ENCODE measurements at regions not wholly inside any gene's neighbourhood (a gene's known extent, or its start where the extent isn't known, plus 50 kb on each side); places are given as distances from the start of the nearest gene placed in this dataset.

DNA sequence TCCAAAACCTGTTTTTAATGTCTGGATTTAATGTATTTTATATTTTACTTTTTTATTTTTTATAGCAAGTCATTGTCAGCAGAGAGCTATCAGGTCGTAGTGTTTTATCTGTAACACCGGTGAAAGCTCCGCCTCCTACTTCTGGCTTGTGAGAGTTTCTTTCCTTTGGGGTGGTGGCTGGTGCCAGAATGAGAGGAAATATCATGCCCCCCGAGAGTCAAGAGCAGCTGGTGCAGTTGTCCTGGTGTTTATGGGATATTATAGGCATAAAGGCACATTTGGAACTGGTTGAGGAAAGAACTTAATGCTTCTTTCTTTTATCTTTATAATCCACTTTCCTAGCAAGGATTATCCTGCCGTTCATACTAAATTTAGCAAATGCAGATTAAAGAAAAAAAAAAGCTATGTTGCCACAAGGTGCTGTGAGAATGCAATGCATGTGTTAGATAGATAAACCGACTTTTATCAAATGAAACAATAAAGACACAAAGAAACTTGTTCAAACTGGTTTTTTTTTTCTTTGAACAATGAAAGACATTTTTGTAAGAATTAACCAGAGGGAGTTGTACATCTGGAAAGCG is 260.1 kb upstream of the PLSCR5 start:
- no peak overlapping the region for H3K4me3 Mint-ChIP-seq
- no peak overlapping the region for H3K27ac Mint-ChIP-seq

DNA sequence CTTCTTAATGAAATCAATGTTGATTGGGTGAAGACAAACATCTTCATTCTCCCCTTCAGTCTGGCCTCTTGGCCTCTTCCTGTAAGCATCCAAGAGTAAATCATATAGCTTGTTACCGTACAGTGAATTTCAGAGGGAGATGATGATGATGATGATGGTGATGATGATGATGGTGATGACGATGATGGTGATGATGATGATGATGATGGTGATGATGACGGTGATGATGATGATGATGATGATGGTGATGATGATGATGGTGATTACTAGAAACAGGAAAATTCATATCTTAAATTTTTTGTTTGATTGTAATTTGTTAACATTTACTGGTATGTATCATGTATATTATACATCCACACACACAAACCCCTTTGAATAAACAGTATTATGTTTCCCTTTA is 256.1 kb upstream of the PLSCR5 start:
- H3K27ac Mint-ChIP-seq = no peak overlapping the region

More for the DNA sequence above, 260.1 kb upstream of the PLSCR5 start:
- TF ChIP-seq, protein P1, sequence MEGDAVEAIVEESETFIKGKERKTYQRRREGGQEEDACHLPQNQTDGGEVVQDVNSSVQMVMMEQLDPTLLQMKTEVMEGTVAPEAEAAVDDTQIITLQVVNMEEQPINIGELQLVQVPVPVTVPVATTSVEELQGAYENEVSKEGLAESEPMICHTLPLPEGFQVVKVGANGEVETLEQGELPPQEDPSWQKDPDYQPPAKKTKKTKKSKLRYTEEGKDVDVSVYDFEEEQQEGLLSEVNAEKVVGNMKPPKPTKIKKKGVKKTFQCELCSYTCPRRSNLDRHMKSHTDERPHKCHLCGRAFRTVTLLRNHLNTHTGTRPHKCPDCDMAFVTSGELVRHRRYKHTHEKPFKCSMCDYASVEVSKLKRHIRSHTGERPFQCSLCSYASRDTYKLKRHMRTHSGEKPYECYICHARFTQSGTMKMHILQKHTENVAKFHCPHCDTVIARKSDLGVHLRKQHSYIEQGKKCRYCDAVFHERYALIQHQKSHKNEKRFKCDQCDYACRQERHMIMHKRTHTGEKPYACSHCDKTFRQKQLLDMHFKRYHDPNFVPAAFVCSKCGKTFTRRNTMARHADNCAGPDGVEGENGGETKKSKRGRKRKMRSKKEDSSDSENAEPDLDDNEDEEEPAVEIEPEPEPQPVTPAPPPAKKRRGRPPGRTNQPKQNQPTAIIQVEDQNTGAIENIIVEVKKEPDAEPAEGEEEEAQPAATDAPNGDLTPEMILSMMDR (IDR thresholded peaks at IDR 0.05) = no peak
- no peaks in the 10 kb centered on the region for H3K4me1 Mint-ChIP-seq
- H3K9me3 Mint-ChIP-seq = no peaks in the 10 kb centered on the region
- no peaks in the 10 kb centered on the region for H3K27me3 Mint-ChIP-seq (ENCODE audit: low read depth, poor library complexity)
- DNase-seq = no peak
- H3K36me3 Mint-ChIP-seq (ENCODE audit: low read depth) = no peaks in the 10 kb centered on the region

DNA sequence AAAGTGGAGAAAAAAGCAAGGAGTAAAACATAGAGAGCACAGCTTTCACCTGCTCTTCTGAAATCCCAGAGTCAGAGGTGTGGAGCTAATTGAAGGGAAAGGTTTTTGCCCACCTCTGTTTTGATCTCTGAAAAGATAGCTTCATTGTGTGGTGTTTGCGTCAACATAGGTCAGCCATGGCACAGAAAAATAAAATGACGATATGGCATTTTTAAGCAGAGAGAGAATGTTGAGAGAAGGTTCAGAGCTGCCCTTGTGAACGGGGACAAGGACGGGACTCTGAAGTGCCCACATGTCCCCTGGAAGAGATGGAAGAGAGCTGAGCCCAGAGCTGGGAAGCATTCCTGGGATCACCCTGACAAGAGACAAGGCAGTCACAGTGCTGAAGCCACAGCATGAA is 249.4 kb upstream of the PLSCR5 start:
- TF ChIP-seq, protein P1 (IDR thresholded peaks at IDR 0.05) = no peak
- no peaks in the 10 kb centered on the region for H3K36me3 Mint-ChIP-seq (ENCODE audit: low read depth)
- peaks cover 2% of the 10 kb centered on the region for H3K27me3 Mint-ChIP-seq (ENCODE audit: low read depth, poor library complexity)
- H3K4me3 Mint-ChIP-seq = no peak overlapping the region
- no peak for DNase-seq
- no peak overlapping the region for H3K27ac Mint-ChIP-seq
- H3K9me3 Mint-ChIP-seq = no peaks in the 10 kb centered on the region
- H3K4me1 Mint-ChIP-seq = no peaks in the 10 kb centered on the region

More for the DNA sequence above, 256.1 kb upstream of the PLSCR5 start:
- H3K4me3 Mint-ChIP-seq = no peak overlapping the region
- DNase-seq = no peak
- no peaks in the 10 kb centered on the region for H3K4me1 Mint-ChIP-seq
- H3K36me3 Mint-ChIP-seq (ENCODE audit: low read depth) = no peaks in the 10 kb centered on the region
- H3K9me3 Mint-ChIP-seq = no peaks in the 10 kb centered on the region
- TF ChIP-seq, protein P1 (IDR thresholded peaks at IDR 0.05) = no peak
- H3K27me3 Mint-ChIP-seq (ENCODE audit: low read depth, poor library complexity) = no peaks in the 10 kb centered on the region

DNA sequence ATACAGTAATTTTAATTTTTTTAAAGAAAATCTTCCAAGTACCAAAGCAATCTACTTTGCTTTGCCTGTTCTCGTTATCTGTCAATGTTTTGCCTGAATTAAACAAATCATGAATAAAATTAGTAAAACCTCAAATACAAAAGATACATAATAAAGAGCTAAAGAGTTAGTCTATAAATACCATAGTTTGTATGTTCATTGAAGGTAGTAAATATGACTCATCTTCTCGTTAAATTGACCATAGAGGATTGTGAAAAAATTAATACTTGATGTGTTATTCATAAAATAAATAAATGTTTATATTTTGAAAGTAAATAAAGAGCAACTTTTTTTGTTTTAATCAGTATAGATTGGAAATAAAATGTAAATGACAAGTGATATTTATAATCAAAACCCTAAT is 246.5 kb upstream of the PLSCR5 start:
- H3K27me3 Mint-ChIP-seq (ENCODE audit: low read depth, poor library complexity) = peaks cover 2% of the 10 kb centered on the region
- no peaks in the 10 kb centered on the region for H3K4me1 Mint-ChIP-seq
- TF ChIP-seq, protein P1 (IDR thresholded peaks at IDR 0.05) = no peak
- DNase-seq = no peak
- H3K4me3 Mint-ChIP-seq = no peak overlapping the region
- no peak overlapping the region for H3K27ac Mint-ChIP-seq
- H3K36me3 Mint-ChIP-seq (ENCODE audit: low read depth) = no peaks in the 10 kb centered on the region
- no peaks in the 10 kb centered on the region for H3K9me3 Mint-ChIP-seq

DNA sequence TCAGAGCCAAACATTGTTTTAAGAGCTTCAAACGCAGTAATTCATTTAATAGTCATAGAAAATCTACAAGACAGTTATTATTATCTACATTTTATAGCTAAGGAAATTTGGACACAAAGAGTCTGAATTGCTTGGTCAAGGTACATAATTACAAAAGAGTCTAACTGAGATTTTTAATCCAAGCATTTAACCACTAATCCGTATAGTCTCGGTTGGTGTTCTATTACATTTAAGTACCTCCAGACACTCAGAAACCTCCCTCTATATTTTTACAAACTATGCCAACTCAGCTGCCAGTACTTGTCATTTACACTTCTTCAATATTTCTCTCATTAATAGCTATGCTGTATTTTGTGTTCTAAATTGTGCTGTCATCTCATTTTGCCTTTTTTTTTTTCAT is 240.2 kb upstream of the PLSCR5 start:
- H3K36me3 Mint-ChIP-seq (ENCODE audit: low read depth) = no peaks in the 10 kb centered on the region
- no peaks in the 10 kb centered on the region for H3K9me3 Mint-ChIP-seq
- no peak for DNase-seq
- H3K4me3 Mint-ChIP-seq = no peak overlapping the region
- peaks cover 6% of the 10 kb centered on the region for H3K4me1 Mint-ChIP-seq
- TF ChIP-seq, protein P1 (IDR thresholded peaks at IDR 0.05) = no peak
- no peak overlapping the region for H3K27ac Mint-ChIP-seq
- H3K27me3 Mint-ChIP-seq (ENCODE audit: low read depth, poor library complexity) = peaks cover 3% of the 10 kb centered on the region

DNA sequence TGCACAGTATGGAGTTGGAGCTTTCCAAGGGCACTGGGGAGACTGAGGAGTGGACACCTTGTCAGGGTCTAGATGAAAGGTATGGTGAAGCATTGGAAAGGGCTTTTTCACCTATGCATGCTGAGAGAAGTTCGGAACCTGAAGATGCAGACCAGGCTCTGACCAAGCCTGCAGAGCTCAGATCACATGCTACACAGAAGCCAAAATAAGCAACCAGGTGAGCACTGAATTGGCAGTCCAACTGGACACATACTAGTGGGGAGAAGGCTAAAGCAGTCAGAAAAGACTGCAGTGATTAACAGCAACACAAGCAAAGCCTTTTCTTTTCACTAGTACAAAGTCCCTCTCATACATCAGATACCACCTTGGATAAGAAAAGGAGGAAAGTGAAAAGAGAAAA is 238.3 kb upstream of the PLSCR5 start:
- no peaks in the 10 kb centered on the region for H3K36me3 Mint-ChIP-seq (ENCODE audit: low read depth)
- no peak for DNase-seq
- TF ChIP-seq, protein P1 (IDR thresholded peaks at IDR 0.05) = no peak
- no peaks in the 10 kb centered on the region for H3K9me3 Mint-ChIP-seq
- H3K4me1 Mint-ChIP-seq = peaks cover 14% of the 10 kb centered on the region
- no peak overlapping the region for H3K4me3 Mint-ChIP-seq
- H3K27ac Mint-ChIP-seq = no peak overlapping the region
- H3K27me3 Mint-ChIP-seq (ENCODE audit: low read depth, poor library complexity) = peaks cover 3% of the 10 kb centered on the region

All from nephron progenitor cell (in vitro differentiated cells).